ENCODE measurements at regions not wholly inside any gene's neighbourhood (a gene's known extent, or its start where the extent isn't known, plus 50 kb on each side); places are given as distances from the start of the nearest gene placed in this dataset.

- no peaks in the 10 kb centered on the region for H3K27me3 ChIP-seq
- peak overlapping the region; percentile 83 for H3K27ac ChIP-seq
- TF ChIP-seq, protein P1, sequence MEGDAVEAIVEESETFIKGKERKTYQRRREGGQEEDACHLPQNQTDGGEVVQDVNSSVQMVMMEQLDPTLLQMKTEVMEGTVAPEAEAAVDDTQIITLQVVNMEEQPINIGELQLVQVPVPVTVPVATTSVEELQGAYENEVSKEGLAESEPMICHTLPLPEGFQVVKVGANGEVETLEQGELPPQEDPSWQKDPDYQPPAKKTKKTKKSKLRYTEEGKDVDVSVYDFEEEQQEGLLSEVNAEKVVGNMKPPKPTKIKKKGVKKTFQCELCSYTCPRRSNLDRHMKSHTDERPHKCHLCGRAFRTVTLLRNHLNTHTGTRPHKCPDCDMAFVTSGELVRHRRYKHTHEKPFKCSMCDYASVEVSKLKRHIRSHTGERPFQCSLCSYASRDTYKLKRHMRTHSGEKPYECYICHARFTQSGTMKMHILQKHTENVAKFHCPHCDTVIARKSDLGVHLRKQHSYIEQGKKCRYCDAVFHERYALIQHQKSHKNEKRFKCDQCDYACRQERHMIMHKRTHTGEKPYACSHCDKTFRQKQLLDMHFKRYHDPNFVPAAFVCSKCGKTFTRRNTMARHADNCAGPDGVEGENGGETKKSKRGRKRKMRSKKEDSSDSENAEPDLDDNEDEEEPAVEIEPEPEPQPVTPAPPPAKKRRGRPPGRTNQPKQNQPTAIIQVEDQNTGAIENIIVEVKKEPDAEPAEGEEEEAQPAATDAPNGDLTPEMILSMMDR (IDR thresholded peaks at IDR 0.05) = peak; percentile 21
- no peaks in the 10 kb centered on the region for H3K9me3 ChIP-seq
- H3K4me1 ChIP-seq (ENCODE audit: control insufficient read depth in 1 of 2, insufficient read depth in 1 of 2, low read depth in 1 of 2, low read length in 1 of 2) = peaks cover 31 to 39% of the 10 kb centered on the region in 2 experiments
- peaks cover 8% of the 10 kb centered on the region for H3K36me3 ChIP-seq
- H3K4me3 ChIP-seq (ENCODE audit: low read depth in 1 of 2, low read length in 1 of 2) = peak overlapping the region; percentile 81 to 91
Observed at GRCh38 chrX:2608638-2609430, 82.3 kb upstream of the CD99 start.

DNA sequence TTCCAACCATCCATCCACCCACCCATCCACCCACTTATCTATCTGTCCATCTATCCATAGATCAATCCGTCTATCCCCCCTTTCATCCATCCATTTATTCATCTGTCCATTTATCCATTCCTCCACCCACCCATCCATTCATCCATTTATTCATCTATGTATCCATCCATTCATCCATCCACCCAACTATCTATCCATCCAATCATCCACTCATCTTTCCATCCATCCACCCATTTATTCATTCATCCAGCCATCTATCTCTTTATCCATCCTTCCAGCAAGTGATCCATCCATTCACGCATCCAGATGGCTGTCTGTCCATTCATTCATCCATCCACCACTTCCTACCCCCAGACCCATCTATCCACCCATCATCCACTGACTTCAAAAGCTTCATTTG, 84.0 kb upstream of the CD99 start:
- Histone ChIP-seq H3K4me3 (ENCODE audit: low read depth in 1 of 2, low read length in 1 of 2) (no peak overlapping the region), H3K36me3 (peaks cover 20% of the 10 kb centered on the region), H3K4me1 (ENCODE audit: control insufficient read depth in 1 of 2, insufficient read depth in 1 of 2, low read depth in 1 of 2, low read length in 1 of 2) (peaks cover 27 to 37% of the 10 kb centered on the region in 2 experiments), H3K27me3 (no peaks in the 10 kb centered on the region), H3K27ac (no peak overlapping the region), H3K9me3 (no peaks in the 10 kb centered on the region)
- TF ChIP-seq, protein P1 (IDR thresholded peaks at IDR 0.05) = no peak

DNA sequence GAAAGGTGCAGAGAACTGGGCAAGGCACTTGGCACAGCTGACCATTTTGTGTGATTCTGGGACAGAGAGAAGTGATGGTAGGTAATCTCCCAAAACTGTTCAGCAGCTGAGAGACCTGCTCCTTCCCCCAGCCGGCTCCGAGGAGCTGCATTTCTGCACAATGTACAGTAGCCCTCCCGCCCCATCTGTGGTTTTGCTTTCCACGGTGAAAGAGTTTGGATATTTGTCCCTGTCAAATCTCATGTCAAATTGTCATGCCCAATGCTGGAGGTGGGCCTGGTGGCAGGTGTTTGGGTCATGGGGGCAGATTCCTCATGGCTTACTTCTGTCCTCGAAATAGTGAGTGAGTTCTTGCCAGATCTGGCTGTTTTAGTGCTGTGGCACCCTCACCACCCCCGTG, 90.5 kb upstream of the CD99 start:
- no peak overlapping the region for H3K27ac ChIP-seq
- H3K4me1 ChIP-seq (ENCODE audit: control insufficient read depth in 1 of 2, insufficient read depth in 1 of 2, low read depth in 1 of 2, low read length in 1 of 2) = no peaks in the 10 kb centered on the region
- no peaks in the 10 kb centered on the region for H3K9me3 ChIP-seq
- no peaks in the 10 kb centered on the region for H3K27me3 ChIP-seq
- no peak overlapping the region for H3K4me3 ChIP-seq (ENCODE audit: low read depth in 1 of 2, low read length in 1 of 2)
- TF ChIP-seq, protein P1 (IDR thresholded peaks at IDR 0.05) = no peak
- peaks cover 54% of the 10 kb centered on the region for H3K36me3 ChIP-seq

DNA sequence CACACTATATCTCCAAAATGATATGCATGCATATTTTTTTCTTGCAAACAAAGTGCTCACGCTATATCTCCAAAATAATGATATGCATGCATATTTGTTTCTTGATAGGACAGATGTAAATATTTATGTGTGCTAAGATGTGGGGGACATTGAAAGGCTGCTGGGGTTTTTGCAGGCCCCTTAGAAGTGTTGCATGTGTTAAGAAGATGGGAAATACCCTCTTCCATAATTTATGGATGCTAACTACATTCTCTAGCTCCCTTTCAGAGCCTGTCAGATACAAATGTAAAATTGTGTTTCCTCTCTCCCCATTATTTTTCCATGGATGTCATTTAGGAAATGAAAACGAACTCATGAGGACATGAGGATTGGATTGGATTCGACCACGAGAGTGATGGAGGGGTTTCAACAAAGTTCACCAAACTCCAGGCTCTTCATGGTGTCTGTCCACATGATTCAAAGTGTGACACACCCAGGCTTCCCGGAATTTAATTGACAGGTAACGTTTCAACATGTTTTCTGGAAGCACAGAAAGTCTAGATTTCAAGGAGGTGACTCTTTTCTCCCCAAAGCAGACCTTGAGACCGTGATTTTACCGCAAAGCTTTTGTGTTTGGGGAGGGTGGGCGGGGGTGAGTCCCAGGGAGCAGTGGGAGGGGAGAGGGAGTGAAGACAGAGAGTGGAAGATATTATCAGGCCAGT, 94.4 kb upstream of the CD99 start:
- Histone ChIP-seq H3K4me3 (ENCODE audit: low read depth in 1 of 2, low read length in 1 of 2) (no peak overlapping the region), H3K27ac (no peak overlapping the region), H3K27me3 (no peaks in the 10 kb centered on the region), H3K9me3 (no peaks in the 10 kb centered on the region), H3K36me3 (peaks cover 48% of the 10 kb centered on the region), H3K4me1 (ENCODE audit: control insufficient read depth in 1 of 2, insufficient read depth in 1 of 2, low read depth in 1 of 2, low read length in 1 of 2) (no peaks in the 10 kb centered on the region)
- TF ChIP-seq, protein P1 (IDR thresholded peaks at IDR 0.05) = no peak

DNA sequence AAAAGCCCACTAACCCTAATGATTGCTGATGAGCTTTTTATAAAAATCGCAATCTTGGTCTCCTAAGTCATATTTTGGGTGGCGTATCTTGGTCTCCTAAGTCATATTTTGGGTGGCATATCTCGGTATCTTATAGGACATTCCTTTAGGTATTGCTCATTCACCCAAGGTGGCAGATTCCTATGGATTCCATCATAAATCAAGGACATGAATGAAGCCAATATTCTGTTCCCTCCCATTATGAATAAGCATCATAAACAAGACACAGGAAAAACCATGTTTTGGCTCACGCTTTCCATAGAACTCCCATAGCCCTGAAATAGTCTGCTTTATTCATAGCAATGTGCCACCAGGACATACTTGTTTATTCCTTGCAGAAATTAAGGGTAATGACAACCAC, 95.0 kb upstream of the CD99 start:
- H3K4me1 ChIP-seq (ENCODE audit: control insufficient read depth in 1 of 2, insufficient read depth in 1 of 2, low read depth in 1 of 2, low read length in 1 of 2) = no peaks in the 10 kb centered on the region
- TF ChIP-seq, protein P1 (IDR thresholded peaks at IDR 0.05) = no peak
- no peak overlapping the region for H3K27ac ChIP-seq
- no peaks in the 10 kb centered on the region for H3K27me3 ChIP-seq
- H3K36me3 ChIP-seq = peaks cover 41% of the 10 kb centered on the region
- H3K4me3 ChIP-seq (ENCODE audit: low read depth in 1 of 2, low read length in 1 of 2) = no peak overlapping the region
- H3K9me3 ChIP-seq = no peaks in the 10 kb centered on the region

Measured in neutrophil (primary cell).